Left renal cortex interstitium (tissue), 4 donors: ENCODE measurements at regions not wholly inside any gene's neighbourhood (a gene's known extent, or its start where the extent isn't known, plus 50 kb on each side); places are given as distances from the start of the nearest gene placed in this dataset.

Experiments
- DNase-seq, 4 donors: peaks; one replicate each; pipeline ENCODE4 v3.0.0-alpha.2; 2013; ENCODE audit warnings: low read depth in 4 of 4, low spot score in 2 of 4, missing footprints in 1 of 4

DNA sequence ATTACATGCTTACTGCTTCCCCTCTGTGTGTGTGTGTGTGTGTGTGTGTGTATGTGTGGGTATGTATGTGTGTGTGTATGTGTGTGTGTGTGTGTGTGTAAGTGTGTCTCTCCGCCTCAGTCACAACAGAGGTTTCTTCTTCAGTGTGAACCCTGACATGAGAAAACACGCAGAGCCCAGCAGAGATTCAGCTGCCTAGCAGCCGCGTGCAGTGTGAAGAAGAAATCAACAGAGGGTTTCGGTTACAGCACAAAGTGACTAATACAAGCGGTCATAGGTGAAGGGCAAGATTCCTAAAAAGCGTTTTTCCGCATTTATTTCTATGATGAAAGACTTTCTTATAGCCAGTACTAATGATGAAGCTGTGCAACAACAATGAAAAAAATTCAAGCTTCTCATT is 55.3 kb upstream of the ZFP42 start:
- no peak for DNase-seq

DNA sequence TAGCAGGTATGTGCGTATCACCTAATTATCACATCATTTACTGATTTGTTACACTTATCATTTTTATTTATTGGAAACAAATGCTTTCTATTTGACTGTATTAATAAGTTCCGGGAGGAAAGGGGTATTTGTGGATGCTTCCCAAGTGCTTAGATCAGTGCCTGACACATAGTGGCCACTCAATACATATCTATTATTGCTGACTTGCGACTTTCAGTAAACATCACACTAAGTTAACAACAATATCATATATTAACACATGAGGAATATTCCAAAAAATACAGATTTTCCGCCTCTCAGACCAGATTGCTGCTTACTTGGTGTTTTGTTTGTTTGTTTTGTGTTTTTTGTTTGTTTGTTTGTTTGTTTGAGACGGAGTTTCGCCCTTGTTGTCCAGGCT is 52.6 kb upstream of the ZFP42 start:
- no peak for DNase-seq

DNA sequence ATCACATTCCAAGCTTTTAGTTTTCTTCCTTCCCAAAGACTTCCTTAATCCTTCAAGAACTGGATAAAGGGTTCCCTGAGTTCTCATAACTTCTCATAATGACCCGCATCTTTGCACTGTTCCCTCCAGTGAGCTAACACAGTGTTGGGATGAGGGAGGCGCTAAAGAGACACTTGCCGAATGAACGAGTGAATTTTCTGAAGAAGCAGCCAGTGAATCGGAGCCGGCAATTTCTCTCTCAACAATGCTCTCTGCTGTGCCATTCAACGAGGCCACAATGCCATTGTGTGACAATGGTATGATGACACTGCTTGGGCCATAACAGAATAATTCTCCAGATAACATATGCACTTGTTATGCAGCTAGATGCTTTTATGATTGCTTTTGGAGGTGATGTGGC is 51.4 kb upstream of the ZFP42 start:
- DNase-seq: no peak
